OCI-LY1 (cell line): ENCODE measurements at regions not wholly inside any gene's neighbourhood (a gene's known extent, or its start where the extent isn't known, plus 50 kb on each side); places are given as distances from the start of the nearest gene placed in this dataset.

Experiments used
- H2AFZ ChIP-seq: fragments of 200-600 bp; sonication (generic), shearing (Covaris generic); 2 replicates; pipeline ENCODE4 v1.6.0; 2014; ENCODE audit warnings: antibody characterized with exemption, mild to moderate bottlenecking, low read length
- H3F3A ChIP-seq: fragments of 200-600 bp; sonication (generic), shearing (Covaris generic); 2 replicates; pipeline ENCODE4 v1.6.0; 2014; ENCODE audit warnings: mild to moderate bottlenecking, antibody characterized with exemption, low read length, moderate library complexity; ENCODE audit not compliant: insufficient read depth
- H3K27ac ChIP-seq: fragments of 200-600 bp; sonication (generic); 2 replicates; pipeline ENCODE4 v1.5.1; 2014; ENCODE audit warnings: low read length, mixed run types, mild to moderate bottlenecking, low read depth; ENCODE audit not compliant: poor library complexity, severe bottlenecking
- H3K27me3 ChIP-seq: fragments of 200-600 bp; sonication (generic); 2 replicates; pipeline ENCODE4 v1.6.0; 2014; ENCODE audit warnings: antibody characterized with exemption, mild to moderate bottlenecking, low read length, moderate library complexity; ENCODE audit not compliant: insufficient read depth
- H3K36me3 ChIP-seq: fragments of 200-600 bp; sonication (generic); 2 replicates; pipeline ENCODE4 v1.6.1; 2014; ENCODE audit warnings: mild to moderate bottlenecking, antibody characterized with exemption, low read length, moderate library complexity, mixed read lengths; ENCODE audit not compliant: insufficient read depth
- H3K4me1 ChIP-seq: fragments of 200-600 bp; sonication (generic); 2 replicates; pipeline ENCODE4 v1.5.1; 2014; ENCODE audit warnings: mild to moderate bottlenecking, low read length, moderate library complexity; ENCODE audit not compliant: insufficient read depth, severe bottlenecking
- H3K4me2 ChIP-seq: fragments of 200-600 bp; sonication (generic), shearing (Covaris generic); 2 replicates; pipeline ENCODE4 v1.6.1; 2014; ENCODE audit warnings: low read length
- H3K4me3 ChIP-seq: fragments of 200-600 bp; sonication (generic); 2 replicates; pipeline ENCODE4 v1.5.1; 2014; ENCODE audit warnings: low read length, low read depth, mild to moderate bottlenecking, mixed read lengths; ENCODE audit not compliant: poor library complexity, severe bottlenecking
- H3K79me2 ChIP-seq: fragments of 200-600 bp; shearing (Covaris generic); 2 replicates; pipeline ENCODE4 v1.6.1; 2016; ENCODE audit warnings: mixed run types, low read length, mixed read lengths; ENCODE audit not compliant: insufficient read depth
- H3K9ac ChIP-seq: fragments of 200-600 bp; sonication (generic), shearing (Covaris generic); 2 replicates; pipeline ENCODE4 v1.6.1; 2014; ENCODE audit warnings: mild to moderate bottlenecking, low read length, mixed read lengths
- H3K9me2 ChIP-seq: fragments of 200-600 bp; sonication (generic), shearing (Covaris generic); 2 replicates; pipeline ENCODE4 v1.6.1; 2014; ENCODE audit warnings: low read depth, mild to moderate bottlenecking, low read length, mixed read lengths
- H3K9me3 ChIP-seq: fragments of 200-600 bp; shearing (Covaris generic); 2 replicates; pipeline ENCODE4 v1.6.1; 2014; ENCODE audit warnings: low read length, mixed read lengths
- H4K20me1 ChIP-seq: fragments of 200-600 bp; sonication (generic), shearing (Covaris generic); 2 replicates; pipeline ENCODE4 v1.6.0; 2016; ENCODE audit warnings: mild to moderate bottlenecking, low read length; ENCODE audit not compliant: insufficient read depth
- EZH2 ChIP-seq: fragments of 200-600 bp; sonication (generic), shearing (Covaris generic); IDR thresholded peaks from 2 replicates; pipeline ENCODE4 v1.8.0; 2017; ENCODE audit warnings: borderline replicate concordance, mixed run types, mild to moderate bottlenecking, antibody characterized with exemption, low read length, moderate library complexity, mixed read lengths
- TF ChIP-seq, protein P1 (sequence below): fragments of 200-600 bp; sonication (generic), shearing (Covaris generic); IDR thresholded peaks from 2 replicates; pipeline ENCODE4 v1.5.1; 2017; ENCODE audit warnings: mild to moderate bottlenecking, antibody characterized with exemption, low read length, moderate library complexity, mixed read lengths

DNA sequence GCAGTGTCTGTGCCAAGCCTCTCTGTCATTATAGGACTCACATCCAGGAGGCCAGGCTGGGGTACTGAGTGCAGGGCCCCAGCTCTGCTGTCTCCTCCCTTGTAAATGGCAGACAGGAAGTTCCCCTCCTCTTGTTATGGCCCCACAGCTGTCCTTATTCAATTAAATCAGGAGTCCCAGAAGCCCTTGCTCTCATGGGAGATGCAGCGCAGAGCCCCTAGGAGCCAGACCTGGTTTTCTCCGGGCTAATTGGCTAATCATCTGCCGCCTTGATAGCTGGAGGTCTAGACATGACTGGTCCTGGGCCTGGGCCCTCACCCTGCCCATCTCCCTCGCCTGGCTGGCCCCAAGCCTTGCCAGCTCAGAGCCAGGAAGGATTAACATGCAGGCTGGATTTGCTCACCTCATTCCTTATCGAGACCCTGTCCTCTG is 172.0 kb downstream of the VEGFA start:
- TF ChIP-seq EZH2 = no peak
- TF ChIP-seq, protein P1, sequence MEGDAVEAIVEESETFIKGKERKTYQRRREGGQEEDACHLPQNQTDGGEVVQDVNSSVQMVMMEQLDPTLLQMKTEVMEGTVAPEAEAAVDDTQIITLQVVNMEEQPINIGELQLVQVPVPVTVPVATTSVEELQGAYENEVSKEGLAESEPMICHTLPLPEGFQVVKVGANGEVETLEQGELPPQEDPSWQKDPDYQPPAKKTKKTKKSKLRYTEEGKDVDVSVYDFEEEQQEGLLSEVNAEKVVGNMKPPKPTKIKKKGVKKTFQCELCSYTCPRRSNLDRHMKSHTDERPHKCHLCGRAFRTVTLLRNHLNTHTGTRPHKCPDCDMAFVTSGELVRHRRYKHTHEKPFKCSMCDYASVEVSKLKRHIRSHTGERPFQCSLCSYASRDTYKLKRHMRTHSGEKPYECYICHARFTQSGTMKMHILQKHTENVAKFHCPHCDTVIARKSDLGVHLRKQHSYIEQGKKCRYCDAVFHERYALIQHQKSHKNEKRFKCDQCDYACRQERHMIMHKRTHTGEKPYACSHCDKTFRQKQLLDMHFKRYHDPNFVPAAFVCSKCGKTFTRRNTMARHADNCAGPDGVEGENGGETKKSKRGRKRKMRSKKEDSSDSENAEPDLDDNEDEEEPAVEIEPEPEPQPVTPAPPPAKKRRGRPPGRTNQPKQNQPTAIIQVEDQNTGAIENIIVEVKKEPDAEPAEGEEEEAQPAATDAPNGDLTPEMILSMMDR = no peak
- H3K27me3 ChIP-seq = no peaks in the 10 kb centered on the region; the same call in 1 of the 2 replicates
- no peak overlapping the region for H3K27ac ChIP-seq
- peaks cover 12% of the 10 kb centered on the region; the same call in 1 of the 2 replicates for H3K9me3 ChIP-seq
- no peaks in the 10 kb centered on the region for H3K36me3 ChIP-seq
- H3F3A ChIP-seq = no peaks in the 10 kb centered on the region
- H3K79me2 ChIP-seq = no peaks in the 10 kb centered on the region
- no peak overlapping the region for H3K4me3 ChIP-seq
- H3K9ac ChIP-seq = no peak overlapping the region
- no peaks in the 10 kb centered on the region for H3K4me1 ChIP-seq
- H4K20me1 ChIP-seq = no peaks in the 10 kb centered on the region
- H3K9me2 ChIP-seq = no peaks in the 10 kb centered on the region
- H3K4me2 ChIP-seq = no peak overlapping the region
- no peak overlapping the region for H2AFZ ChIP-seq

DNA sequence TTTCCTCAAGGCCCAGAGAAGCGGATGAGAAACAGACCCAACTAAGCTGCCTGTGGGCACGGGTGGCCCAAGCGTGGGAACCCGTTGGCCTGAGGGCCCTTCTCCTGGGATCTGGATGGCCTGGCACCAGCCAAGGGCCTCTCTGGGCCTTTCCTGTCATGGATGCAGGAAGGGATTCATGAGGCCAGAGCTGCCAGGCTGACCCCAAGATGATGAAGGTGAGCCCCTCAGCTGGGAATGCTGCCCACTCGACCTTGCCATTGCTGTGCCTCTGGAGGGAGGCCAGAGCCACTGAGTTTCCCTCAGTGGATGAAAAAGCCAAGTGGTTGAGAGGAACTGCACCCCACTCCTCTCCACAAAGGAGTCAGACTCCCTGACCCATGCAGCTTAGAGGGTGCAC is 171.2 kb downstream of the VEGFA start:
- TF ChIP-seq, protein P1 = no peak
- no peak for TF ChIP-seq EZH2
- no peak overlapping the region for H3K4me2 ChIP-seq

DNA sequence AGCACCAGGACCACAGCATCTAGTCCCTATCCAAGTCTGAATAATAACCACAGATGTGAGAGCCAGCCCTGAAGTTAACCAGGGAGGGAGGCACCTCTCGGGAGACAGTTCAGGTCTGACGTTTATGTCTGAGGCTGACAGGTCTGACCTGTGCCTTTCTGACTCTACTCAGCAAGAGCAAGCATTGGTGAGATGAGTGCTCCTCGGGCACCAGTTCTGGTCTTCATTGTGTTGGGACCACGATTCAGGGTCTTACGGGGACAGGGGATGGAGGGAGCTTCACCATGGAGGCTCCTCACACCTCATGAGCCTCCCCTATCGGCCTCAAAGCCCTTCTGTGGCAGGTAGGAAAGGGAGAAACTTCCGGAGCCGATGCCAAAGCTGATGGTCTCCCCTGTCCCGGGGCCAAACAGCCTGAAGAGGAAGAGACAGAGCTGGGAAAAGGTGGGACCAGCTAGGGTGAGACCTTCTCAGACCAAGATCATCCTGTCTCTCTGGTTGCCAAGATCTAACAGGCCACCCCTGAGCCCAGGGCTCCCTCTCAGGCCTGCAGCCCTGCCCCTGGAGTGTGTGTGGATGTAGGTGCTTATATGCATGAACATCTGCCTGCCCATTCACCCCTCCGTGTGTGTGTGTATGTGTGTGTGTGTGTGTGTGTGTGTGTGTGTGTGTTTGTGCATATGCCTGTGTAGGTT is 170.5 kb downstream of the VEGFA start:
- Histone ChIP-seq H3K9me3 (peaks cover 8% of the 10 kb centered on the region; the same call in 1 of the 2 replicates), H3K36me3 (no peaks in the 10 kb centered on the region), H3K4me1 (no peaks in the 10 kb centered on the region), H3K27ac (no peak overlapping the region), H3K9ac (no peak overlapping the region), H3K4me3 (no peak overlapping the region), H3F3A (no peaks in the 10 kb centered on the region), H3K4me2 (no peak overlapping the region), H2AFZ (no peak overlapping the region), H3K27me3 (no peaks in the 10 kb centered on the region; the same call in 1 of the 2 replicates), H4K20me1 (no peaks in the 10 kb centered on the region), H3K79me2 (no peaks in the 10 kb centered on the region), H3K9me2 (no peaks in the 10 kb centered on the region)
- TF ChIP-seq, protein P1 = no peak
- TF ChIP-seq EZH2 = no peak

More for the DNA sequence above, 171.2 kb downstream of the VEGFA start:
- no peaks in the 10 kb centered on the region for H3F3A ChIP-seq
- H3K79me2 ChIP-seq = no peaks in the 10 kb centered on the region
- H3K9ac ChIP-seq = no peak overlapping the region
- H3K27me3 ChIP-seq = no peaks in the 10 kb centered on the region; the same call in 1 of the 2 replicates
- no peaks in the 10 kb centered on the region for H3K36me3 ChIP-seq
- H3K27ac ChIP-seq = no peak overlapping the region
- no peaks in the 10 kb centered on the region for H4K20me1 ChIP-seq
- H3K4me3 ChIP-seq = no peak overlapping the region
- H3K4me1 ChIP-seq = no peaks in the 10 kb centered on the region
- H3K9me2 ChIP-seq = no peaks in the 10 kb centered on the region
- H3K9me3 ChIP-seq = peaks cover 12% of the 10 kb centered on the region; the same call in 1 of the 2 replicates
- no peak overlapping the region for H2AFZ ChIP-seq
